Adrenal gland (tissue), 9 donors: ENCODE measurements at regions not wholly inside any gene's neighbourhood (a gene's known extent, or its start where the extent isn't known, plus 50 kb on each side); places are given as distances from the start of the nearest gene placed in this dataset.

Experiments used
- DNase-seq, 7 donors: peaks; one replicate each; pipeline ENCODE4 v3.0.0-alpha.2; 2019 to 2020
- H3K27ac ChIP-seq, 5 donors: fragments of 200-600 bp; sonication (generic) in 4 of 5; 1 replicate in 3 of 5; 2 replicates in 2 of 5; pipeline versions ENCODE4 v1.5.1 to v1.8.0; 2016 to 2020; ENCODE audit warnings: mild to moderate bottlenecking in 1 of 5
- H3K27me3 ChIP-seq: fragments of 200-600 bp; 2 replicates; pipeline ENCODE4 v1.8.0; 2021
- H3K36me3 ChIP-seq, 2 donors: fragments of 200-600 bp; replicated peaks in 1 of 2; 1 replicate in 1 of 2; 2 replicates in 1 of 2; pipeline versions ENCODE4 v1.5.1 to v1.8.0; 2018 to 2022
- H3K4me1 ChIP-seq, 2 donors: fragments of 200-600 bp; replicated peaks in 1 of 2; 1 replicate in 1 of 2; 2 replicates in 1 of 2; pipeline versions ENCODE4 v1.5.1 to v1.8.0; 2018 to 2021
- H3K4me3 ChIP-seq, 4 donors: fragments of 200-600 bp; sonication (generic) in 3 of 4; one replicate each; pipeline ENCODE4 v1.5.1; 2016 to 2018
- H3K9me3 ChIP-seq, 3 donors: fragments of 200-600 bp; sonication (generic) in 1 of 3; replicated peaks in 1 of 3; 1 replicate in 2 of 3; 2 replicates in 1 of 3; pipeline versions ENCODE4 v1.5.1 to v1.8.0; 2016 to 2021
- POLR2A ChIP-seq, 2 donors: fragments of 450-650 bp; IDR thresholded peaks; one replicate each; pipeline ENCODE4 v1.6.1; 2017; ENCODE audit warnings: antibody characterized with exemption in 2 of 2, mild to moderate bottlenecking in 2 of 2, moderate library complexity in 1 of 2
- WGBS, 4 donors: extraction: QIAGEN DNeasy Blood & Tissue Kit in 2 of 4; methylation state at CpG; one replicate each; pipeline versions ENCODE4 v1.1.5 to v1.1.7; 2013 to 2017; 5-methylcytosine and 5-hydroxymethylcytosine counted together
- intact Hi-C, 2 donors: fragments of 100-400 bp; cut with DNase I; formaldehyde crosslinking; loops; one replicate each; pipeline versions ENCODE4 v1.14.1 to v1.15.0; 2022 to 2023
- TF ChIP-seq, protein P1 (sequence below), 6 experiments: fragments of 450-650 bp in 4 of 6; fragments of 200-600 bp in 2 of 6; sonication (generic) in 1 of 6; IDR thresholded peaks; 1 replicate in 5 of 6; 2 replicates in 1 of 6; pipeline versions ENCODE4 v1.5.1 to v1.8.0; 2016 to 2021; ENCODE audit warnings: antibody characterized with exemption in 6 of 6, mild to moderate bottlenecking in 2 of 6, moderate library complexity in 1 of 6
- donor health status: healthy with polysubstance abuse.
- donor health status: Bipolar disorder and iron deficiency.
- donor health status: DM: yes; HTN: yes; CAD: no.
- donor health status: DM: no; HTN: no; CAD: no.
- donor health status: DM: no; HTN: no; CAD: no.

DNA sequence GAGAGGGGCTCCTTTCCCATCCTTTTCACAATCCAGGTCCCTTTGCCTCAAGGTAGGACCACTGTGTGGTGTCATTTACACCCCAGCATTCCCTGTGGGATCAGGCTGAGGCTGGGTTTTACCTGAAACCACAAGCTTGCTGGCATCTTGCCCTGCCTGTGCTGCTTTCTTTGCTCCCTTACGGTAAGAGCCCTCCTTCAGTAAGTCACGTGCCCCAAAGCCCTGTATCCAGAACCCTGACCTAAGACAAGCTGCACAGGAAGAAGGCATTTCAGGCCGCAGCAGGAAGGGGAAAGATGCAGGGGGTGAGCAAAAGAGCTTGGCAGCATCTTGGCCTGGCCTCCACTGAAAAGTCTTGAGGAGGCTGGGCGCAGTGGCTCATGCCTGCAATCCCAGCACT is 58.4 kb downstream of the KLHDC7A start:
- peak in 1 of 7 donors; percentile 15 for DNase-seq
- peaks cover 12% of the 10 kb centered on the region for H3K27me3 ChIP-seq

DNA sequence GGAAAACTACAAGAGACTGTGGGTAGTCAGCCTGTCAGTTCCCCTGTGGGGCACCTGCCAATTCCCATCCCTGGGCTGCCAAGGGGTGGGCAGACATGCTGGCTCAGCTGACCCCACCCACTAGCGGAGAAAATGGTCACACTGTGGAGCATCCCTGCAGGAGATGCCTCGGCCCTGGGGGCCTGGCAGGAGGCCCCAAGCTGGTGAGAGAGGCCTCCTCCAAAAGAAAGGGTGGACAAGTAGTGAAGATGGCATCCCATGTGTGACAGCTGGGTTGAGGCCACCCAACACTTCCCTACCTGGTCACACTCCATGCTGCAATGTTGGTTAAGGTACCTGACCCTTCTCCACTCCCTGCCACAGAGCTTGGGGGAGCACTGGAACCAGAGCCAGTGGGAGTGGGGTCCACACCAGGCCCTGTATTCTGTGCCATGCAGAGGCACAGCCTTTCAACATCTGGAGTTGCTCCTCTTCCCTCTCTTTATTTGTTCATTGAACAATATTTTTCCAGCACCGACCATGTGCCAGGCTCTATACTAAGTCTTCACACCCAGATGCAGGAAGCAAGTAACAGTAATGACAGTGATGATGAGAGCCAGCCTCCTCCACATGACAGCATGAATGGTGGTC is 59.5 kb downstream of the KLHDC7A start:
- 78 to 97% (median 89%) methylated on average over 2 to 3 of the region's 3 CpGs for WGBS, 4 donors
- DNase-seq: peak in 1 of 7 donors; percentile 1
- intact Hi-C loops: no loop called here
- Histone ChIP-seq H3K4me3 (no peak overlapping the region), H3K4me1 (no peaks in the 10 kb centered on the region), H3K27ac (no peak overlapping the region), H3K27me3 (peaks cover 14% of the 10 kb centered on the region), H3K9me3 (no peaks in the 10 kb centered on the region), H3K36me3 (no peaks in the 10 kb centered on the region)
- TF ChIP-seq POLR2A (IDR thresholded peaks at IDR 0.05): no peak
- TF ChIP-seq, protein P1, sequence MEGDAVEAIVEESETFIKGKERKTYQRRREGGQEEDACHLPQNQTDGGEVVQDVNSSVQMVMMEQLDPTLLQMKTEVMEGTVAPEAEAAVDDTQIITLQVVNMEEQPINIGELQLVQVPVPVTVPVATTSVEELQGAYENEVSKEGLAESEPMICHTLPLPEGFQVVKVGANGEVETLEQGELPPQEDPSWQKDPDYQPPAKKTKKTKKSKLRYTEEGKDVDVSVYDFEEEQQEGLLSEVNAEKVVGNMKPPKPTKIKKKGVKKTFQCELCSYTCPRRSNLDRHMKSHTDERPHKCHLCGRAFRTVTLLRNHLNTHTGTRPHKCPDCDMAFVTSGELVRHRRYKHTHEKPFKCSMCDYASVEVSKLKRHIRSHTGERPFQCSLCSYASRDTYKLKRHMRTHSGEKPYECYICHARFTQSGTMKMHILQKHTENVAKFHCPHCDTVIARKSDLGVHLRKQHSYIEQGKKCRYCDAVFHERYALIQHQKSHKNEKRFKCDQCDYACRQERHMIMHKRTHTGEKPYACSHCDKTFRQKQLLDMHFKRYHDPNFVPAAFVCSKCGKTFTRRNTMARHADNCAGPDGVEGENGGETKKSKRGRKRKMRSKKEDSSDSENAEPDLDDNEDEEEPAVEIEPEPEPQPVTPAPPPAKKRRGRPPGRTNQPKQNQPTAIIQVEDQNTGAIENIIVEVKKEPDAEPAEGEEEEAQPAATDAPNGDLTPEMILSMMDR (IDR thresholded peaks at IDR 0.05): no peak

More for the DNA sequence above, 58.4 kb downstream of the KLHDC7A start:
- H3K4me1 ChIP-seq: no peaks in the 10 kb centered on the region
- TF ChIP-seq, protein P1 (IDR thresholded peaks at IDR 0.05): no peak
- TF ChIP-seq POLR2A (IDR thresholded peaks at IDR 0.05): no peak
- H3K27ac ChIP-seq: no peak overlapping the region
- WGBS, 4 donors: 58 to 86% (median 69%) methylated on average over 3 to 4 of the region's 4 CpGs
- intact Hi-C loops: no loop called here
- no peaks in the 10 kb centered on the region for H3K36me3 ChIP-seq
- H3K9me3 ChIP-seq: no peaks in the 10 kb centered on the region
- no peak overlapping the region for H3K4me3 ChIP-seq

DNA sequence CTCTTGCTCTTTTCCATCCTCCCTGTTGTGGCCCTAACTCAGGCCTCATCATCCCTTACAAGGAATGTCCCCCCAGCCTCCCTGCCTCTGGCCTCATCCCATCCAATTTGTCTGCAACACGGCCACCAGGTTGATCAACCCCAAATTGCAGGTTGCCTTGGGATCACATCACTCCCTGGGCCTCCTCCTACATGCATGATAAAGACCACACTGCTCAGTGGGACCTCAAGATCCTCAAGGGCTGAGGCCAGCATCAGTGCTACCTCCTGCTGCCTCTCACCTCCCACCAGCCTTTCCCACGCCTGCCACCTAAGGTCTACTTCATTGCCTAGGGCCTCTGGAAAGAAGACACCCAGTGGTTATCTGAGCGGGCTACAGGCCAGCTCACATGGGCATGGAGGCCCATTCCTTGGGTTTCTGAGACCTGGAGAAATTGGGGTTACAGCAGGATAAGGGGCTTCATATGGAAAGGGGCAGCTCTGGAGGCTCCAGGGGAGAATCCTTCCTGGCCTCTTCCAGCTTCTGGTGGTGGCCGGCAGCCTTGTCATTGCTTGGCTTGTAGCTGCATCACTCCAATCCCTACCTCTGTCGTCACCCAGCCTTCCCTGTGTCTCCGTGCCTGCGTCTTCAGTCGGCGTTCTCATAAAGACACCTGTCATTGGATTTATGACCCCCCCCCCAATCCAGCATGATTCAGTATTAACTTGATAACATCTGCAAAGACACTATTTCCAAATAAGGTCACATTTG is 60.5 kb downstream of the KLHDC7A start:
- peaks cover 14% of the 10 kb centered on the region for H3K27me3 ChIP-seq
- H3K9me3 ChIP-seq: no peaks in the 10 kb centered on the region
- no peak overlapping the region for H3K27ac ChIP-seq
- TF ChIP-seq, protein P1 (IDR thresholded peaks at IDR 0.05): no peak
- no peak for TF ChIP-seq POLR2A (IDR thresholded peaks at IDR 0.05)
- no peaks in the 10 kb centered on the region for H3K36me3 ChIP-seq
- intact Hi-C loops: no loop called here
- H3K4me3 ChIP-seq: no peak overlapping the region
- 85 to 90% (median 88%) methylated on average over 8 to 9 of the region's 9 CpGs for WGBS, 4 donors
- DNase-seq: no peak
- H3K4me1 ChIP-seq: no peaks in the 10 kb centered on the region

DNA sequence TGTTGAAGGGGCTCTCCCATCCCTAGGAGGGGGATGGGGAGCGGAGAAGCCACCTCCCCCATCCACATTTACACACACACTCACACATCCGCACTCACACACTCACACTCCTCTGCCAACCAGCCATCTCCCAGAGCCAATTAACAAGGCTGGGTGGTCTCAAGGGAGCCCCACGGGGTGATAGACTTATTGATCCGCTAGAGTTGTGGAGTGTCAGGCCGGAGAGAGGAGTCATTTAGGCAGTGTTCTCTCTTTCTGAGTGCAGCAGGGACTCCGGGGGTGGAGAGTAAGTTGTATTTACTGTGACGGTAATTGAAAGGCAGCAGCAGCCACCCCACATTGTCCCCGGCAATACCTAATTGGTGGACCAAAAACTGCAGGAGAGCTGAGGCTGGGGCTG is 61.6 kb downstream of the KLHDC7A start:
- no peak for DNase-seq
- Histone ChIP-seq H3K4me1 (no peaks in the 10 kb centered on the region), H3K9me3 (no peaks in the 10 kb centered on the region), H3K27ac (no peak overlapping the region), H3K4me3 (no peak overlapping the region), H3K36me3 (no peaks in the 10 kb centered on the region), H3K27me3 (peaks cover 14% of the 10 kb centered on the region)
- no peak for TF ChIP-seq POLR2A (IDR thresholded peaks at IDR 0.05)
- intact Hi-C loops: no loop called here
- WGBS, 4 donors: 36 to 47% (median 37%) methylated on average over 8 of the region's 8 CpGs
